ENCODE measurements at regions not wholly inside any gene's neighbourhood (a gene's known extent, or its start where the extent isn't known, plus 50 kb on each side); places are given as distances from the start of the nearest gene placed in this dataset.
"Not testable (repeated sequence)": the region's sequence is repeated elsewhere in the genome, so short reads cannot be mapped to it uniquely, and the experiment has no call there.

DNA sequence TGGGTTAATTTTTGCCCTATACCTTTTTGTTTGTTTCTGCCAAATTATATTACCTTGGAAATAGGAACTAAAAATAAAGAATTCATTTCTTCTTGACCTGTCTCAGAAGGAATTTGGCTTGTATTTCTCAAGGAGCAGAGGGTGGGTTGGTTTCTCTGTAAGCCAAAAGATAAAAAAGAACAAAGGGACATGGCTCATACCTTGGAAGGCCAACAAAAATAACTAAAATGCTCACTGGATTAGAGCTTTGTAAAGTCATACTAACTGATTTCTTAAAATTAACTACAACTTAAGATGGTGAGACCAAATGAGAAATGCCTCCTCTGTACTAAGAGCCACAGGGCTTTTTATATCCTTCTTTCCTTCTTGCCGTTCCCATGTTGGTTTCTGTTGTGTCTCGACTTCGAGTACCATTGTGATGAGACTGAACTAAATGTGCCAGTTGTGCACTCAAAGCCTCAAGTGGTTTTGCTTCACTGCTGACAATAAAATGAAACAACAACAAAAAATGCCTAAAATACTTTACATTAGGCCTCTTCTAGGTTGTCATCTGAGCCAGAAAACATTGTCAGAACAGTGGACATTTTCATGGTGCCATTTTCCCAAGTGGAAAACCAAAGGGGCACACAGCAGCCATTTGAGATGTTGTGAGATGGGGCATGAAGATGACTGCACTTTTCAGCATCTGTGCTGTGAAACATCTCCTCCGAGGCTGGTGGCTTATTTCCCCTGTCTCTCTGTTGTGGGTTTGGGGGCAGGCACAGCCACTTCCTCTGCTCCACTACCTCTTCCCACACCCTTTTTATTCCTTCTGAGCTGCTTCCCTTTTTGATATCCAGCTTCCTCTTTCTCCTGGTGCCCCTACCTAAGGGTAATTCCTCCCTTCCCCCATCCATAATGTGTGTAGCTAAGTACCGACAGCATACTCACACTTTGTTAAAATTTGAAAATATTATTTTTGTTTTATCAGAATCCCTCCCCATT is 51.8 kb upstream of the AGR3 start:
- DNase-seq (ENCODE audit: low read depth) = peak; percentile 69

DNA sequence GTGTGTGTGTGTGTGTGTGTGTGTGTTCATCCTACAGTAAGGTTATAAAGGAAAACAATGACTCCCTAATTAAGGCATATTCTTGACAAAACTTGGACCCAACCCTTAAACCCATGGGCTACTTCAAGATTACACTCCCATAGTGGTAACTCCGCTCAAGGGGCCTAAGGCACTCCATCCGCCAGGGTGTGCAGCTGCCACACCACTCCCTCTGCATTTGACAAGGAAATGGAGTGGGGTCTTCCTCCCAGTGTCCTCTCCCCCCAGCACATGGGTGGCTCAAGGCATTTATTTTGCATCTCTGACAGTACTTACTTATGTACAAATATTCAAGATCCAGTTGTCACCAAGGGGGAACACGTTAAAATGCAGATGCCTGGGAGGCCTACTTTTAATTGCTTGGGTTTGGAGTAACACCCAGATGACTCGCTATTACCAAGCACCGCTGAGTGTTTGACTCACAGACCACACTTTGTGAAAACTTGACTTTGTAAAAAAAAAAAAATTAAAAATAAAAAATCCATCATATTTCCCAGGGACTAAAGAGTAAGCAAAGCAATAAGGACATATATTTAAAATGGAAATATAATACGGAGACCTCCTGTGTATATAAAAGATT is 53.0 kb upstream of the AGR3 start:
- no peak for DNase-seq (ENCODE audit: low read depth)

DNA sequence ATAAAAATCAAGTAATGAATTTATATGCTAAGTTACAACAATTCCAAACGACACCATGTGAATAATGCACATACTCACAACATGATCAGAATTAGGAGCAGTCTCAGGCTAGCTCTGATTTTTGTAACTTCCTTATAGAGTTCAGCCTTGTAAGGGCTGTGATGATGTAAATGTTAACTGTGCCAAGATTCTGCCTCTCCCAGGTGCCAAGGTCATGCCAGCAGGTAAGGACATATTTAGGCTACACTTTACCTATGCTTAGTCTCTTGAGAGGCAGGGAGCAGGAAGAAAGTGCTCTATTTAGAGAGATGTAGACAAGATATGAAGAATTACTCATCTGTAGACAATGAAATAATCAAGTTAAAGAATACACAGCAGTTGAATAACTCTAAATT is 53.6 kb upstream of the AGR3 start:
- DNase-seq (ENCODE audit: low read depth) = no peak

DNA sequence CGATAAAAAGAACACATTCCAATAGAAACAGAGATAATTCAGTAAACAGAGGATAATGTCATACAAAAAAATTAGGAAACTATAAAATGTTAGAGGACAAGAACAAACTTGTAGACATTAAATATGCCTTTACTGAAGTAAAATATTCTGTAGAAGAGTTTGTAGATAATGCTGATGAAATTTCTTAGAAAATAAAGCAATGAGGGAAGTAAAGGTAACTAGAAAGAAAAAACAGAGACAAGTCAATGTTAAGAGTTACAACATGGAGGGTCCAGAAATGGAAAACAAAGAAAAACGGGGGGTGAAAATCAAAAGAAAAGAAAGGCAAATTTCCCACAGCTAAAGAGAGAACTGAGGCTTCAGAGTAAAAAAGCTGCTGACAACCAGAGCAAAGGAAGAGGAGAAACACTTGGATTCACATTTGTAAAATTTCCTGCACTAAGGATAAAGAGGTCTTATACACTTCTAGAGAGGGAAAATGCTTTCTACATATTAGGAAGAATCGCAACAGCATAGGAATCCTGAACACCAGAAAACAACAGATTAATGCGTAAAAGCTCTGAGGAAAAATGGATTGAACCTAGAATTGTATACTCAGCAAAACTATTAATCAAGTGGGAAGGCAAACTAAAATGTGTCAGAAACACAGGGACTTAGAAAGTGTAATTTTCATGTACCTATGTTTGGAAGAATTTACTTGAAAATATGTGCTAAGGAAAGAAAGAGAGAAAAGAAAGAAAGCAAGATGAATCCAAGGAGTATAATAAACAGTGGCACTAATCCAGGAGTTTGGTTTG is 55.0 kb upstream of the AGR3 start:
- DNase-seq (ENCODE audit: low read depth) = no peak

DNA sequence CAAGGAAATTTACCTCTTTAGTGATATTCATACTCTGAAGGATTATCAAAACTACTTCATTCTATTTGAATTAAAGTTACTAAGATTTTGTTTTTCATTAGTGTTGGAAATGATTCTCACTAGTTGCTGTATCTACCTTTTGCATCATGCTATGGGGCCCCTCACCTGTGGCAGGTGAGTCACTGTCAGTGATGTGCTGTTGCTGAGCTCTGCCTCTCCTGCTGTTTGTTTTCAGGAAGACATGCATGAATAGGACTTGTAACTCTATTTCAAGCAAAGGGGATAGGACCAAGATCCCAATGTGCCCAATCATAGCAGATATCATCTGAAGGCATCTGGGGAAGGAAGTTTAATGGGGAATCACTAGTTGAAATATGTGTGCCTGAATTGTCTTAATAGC is 57.4 kb upstream of the AGR3 start:
- DNase-seq (ENCODE audit: low read depth) = no peak

DNA sequence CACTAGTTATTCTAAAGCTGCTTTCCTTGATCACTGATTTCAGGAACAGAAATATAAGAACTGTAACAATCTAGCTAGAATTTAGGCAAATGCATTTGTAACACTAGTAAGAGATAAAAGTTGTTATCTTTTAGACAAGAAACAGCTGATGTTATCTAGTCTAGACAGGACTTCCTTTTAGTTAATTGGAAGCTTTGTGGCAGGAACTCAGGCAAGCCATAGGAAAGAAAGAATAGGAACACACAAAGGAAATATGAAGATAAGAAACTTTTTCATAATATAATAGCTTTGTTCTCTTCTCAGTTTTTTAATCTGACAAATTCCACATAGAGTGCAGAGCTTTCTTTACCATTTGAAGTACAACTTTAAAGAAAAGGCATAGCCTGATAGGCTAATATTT is 59.0 kb upstream of the AGR3 start:
- DNase-seq (ENCODE audit: low read depth) = peak; percentile 47

DNA sequence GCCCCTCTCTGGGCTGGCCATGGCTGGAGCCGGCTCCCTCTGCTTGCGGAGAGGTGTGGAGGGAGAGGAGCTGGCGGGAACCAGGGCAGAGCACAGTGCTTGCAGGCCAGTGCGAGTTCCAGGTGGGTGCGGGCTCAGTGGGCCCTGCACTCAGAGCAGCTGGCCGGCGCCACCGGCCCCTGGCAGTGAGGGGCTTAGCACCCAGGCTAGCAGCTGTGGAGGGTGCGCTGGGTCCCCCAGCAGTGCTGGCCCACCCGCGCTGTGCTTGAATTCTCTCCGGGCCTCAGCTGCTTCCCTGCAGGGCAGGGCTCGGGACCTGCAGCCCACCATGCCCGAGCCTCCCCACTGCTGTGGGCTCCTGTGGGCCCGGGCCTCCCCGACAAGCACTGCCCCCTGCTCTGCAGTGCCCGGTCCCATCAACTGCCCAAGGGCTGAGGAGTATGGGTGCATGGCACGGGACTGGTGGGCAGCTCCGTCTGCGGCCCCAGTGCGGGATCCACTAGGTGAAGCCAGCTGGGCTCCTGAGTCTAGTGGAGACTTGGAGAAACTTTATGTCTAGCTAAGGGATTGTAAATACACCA is 61.2 kb upstream of the AGR3 start:
- DNase-seq (ENCODE audit: low read depth) = no peak

DNA sequence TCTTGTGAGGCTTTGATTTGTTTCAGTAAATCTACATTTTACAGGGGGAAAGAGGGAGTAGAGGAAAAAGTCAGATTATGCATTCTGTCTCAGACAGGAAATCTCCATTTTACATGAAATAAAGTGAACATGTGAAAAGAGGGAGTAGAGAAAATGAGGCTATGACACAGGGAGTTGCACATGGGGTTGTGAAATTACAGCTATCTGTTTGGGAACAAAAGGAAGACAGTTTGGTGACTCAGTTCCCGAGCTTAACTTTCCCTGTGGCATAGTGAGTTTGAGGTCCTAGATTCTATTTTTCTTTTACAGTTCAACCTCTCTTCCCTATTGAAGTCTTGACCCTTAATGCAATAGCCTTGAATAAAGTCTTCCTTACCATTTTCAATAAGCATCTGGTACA is 63.2 kb upstream of the AGR3 start:
- no peak for DNase-seq (ENCODE audit: low read depth)

DNA sequence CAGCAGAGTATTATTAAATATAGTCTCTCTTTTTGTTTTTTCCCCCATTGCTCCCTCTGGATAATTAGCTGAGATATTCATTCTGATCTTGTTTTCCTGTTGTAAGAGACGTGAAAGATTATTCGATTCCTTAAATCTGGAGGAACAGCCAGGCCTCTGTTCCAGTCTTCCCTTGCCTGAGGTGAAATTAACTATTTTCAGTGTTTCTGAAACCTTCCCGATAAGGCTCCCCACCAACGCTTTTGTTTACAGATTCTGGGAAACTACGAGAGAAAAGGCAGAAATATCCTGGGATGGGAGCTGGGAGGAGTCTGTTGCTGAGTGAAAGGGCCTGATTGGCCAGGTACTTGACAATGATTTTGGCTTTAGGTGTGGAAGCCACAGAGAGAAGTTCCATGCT is 63.6 kb upstream of the AGR3 start:
- DNase-seq (ENCODE audit: low read depth) = no peak

DNA sequence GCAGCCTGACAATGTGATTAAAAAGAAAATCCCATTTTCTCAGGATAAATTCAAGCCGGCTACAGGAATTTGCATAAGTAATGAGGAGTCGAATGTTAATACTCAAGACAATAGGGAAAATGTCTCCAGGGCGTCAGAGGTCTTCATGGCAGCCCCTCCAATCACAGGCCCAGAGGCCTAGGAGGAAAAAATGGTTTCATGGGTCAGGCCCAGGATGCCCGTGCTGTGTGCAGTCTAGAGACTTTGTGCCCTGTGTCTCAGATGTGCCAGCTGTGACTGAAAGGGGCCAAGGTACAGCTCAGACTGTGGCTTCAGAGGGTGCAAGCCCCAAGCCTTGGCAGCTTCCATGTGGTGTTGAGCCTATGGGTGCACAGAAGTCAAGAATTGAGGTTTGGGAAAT is 66.3 kb upstream of the AGR3 start:
- not testable (repeated sequence) for DNase-seq (ENCODE audit: low read depth)

DNA sequence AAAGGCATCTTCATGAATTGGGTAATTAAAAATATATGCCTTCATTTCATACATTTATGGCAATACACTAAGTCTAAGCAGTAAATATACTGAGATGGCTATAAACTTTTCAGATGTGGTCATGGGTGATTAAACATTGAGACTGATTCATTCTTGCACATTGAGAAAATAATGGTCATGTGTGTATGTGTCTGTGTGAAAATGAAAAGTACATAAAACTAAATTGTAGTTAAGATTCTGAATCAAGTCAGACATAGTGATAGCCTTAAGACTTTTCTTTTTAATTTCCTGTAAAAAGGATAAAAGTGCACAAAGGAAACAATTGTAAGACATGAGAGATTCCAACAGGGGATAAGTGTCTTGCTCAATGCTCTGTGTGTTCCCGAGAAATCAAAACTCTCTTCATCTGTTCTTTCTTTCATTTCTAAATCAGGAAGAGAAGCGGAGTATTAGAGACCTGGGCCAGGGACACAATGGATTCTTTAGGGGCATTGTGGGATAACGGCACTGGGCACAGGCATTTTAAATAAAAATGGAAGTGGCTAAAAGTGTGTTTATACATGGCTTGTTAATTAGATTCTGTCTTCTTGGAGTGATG is 69.8 kb upstream of the AGR3 start:
- DNase-seq (ENCODE audit: low read depth) = no peak

DNA sequence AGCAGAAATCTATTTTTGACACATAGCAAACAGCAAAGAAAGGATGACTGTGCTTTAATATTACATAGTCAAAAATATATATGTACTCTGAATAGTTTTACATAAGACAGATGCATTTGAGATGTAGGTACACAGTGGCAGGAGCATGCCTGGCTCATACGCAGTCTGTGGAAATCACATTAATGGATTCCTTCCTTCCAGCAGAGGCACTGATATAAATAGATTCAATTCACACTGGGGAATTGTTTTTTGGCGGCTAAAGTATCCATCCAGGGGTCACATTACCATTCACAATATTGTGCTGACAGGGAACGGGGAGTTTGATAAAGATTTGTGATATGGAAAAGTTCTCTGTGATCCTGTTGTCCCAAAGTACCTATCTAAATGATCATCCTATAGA is 72.5 kb upstream of the AGR3 start:
- no peak for DNase-seq (ENCODE audit: low read depth)

DNA sequence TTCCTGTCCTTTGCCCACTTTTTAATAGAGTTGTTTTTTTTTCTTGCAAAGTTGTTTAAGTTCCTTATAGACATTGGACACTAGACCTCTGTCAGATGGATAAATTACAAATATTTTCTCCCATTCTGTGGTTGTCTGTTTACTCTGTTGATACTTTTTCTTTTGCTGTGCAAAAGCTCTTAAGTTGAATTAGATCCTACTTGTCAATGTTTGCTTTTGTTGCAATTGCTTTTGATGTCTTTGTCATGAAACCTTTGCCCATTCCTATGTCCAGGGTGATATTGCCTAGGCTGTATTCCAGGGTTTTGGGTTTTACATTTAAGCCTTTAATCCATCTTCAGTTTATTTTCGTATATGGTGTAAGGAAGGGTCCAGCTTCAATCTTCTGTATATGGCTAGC is 76.9 kb upstream of the AGR3 start:
- DNase-seq (ENCODE audit: low read depth) = no peak

DNA sequence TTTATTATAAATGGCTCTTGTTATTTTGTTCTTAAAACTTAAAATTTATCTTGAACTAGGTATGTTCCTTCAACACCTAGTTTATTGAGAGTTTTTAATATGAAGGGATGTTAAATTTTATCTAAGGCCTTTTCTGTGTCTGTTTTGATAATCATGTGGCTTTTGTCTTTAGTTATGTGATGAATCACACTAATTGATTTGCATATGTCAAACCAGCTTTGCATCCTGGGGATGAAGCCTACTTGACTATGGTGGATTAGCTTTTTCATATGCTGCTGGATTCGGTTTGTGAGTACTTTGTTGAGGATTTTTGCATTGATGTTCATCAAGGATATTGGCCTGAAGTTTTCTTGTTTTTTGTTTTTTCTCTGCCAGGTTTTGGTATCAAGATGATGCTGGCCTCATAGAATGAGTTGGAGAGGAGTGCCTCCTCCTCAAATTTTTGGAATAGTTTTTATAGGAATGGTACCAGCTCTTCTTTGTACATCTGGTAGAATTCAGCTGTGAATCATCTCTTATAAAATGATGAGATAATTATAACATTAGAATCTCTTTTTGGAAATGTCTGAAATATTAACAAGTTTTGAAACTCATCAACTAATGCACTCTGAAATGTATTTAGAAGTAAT is 78.7 kb upstream of the AGR3 start:
- no peak for DNase-seq (ENCODE audit: low read depth)

DNA sequence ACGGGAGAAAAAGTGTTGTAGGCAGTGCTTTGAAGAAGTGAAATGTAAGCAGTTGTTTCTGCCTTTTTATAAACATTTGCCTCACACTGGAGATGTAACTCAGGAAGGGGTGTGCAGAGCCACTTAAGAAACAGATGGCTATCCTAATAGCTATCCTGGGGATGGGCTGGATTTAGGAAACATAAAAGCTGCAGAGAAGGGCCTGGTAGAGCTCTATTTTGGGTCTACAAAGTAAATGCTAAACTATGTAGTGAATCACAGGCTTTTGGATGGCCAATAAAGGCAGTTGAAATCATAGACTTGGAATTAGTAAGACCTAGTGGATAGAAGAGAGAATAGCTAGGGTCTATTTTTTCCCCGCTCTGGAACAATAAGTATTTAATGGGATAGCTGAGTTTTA is 79.9 kb upstream of the AGR3 start:
- DNase-seq (ENCODE audit: low read depth) = no peak

DNA sequence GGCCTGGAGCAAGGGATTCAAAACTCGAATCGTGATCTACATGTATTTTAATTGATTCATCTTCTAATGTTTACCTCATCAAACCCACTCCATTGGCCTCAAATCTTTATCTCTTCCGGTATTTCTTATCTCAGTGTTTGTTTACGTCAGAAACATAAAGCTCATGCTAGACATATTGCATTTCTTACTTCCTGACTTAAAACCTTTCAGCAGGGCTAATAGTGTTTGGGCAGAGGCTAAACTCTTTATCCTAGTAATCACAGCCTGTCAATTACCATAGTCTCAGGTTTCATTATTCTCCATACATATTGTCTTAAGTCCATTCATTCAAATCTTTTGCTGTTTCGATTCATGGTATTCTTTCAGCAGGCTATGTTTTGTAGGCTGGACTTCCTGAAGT is 81.3 kb upstream of the AGR3 start:
- no peak for DNase-seq (ENCODE audit: low read depth)

DNA sequence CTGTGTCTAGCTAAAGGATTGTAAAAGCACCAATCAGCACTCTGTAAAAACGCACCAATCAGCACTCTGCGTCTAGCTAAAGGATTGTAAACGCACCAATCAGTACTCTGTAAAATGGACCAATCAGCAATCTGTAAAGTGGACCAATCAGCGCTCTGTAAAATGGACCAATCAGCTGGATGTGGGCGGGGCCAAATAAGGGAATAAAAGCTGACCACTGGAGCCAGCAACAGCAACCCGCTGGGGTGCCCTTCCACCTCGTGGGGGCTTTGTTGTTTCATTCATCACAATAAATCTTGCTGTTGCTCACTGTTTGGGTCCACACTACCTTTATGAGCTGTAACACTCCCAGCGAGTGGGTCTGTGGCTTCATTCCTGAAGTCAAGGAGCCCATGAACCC is 83.9 kb upstream of the AGR3 start:
- DNase-seq (ENCODE audit: low read depth) = not testable (repeated sequence)

DNA sequence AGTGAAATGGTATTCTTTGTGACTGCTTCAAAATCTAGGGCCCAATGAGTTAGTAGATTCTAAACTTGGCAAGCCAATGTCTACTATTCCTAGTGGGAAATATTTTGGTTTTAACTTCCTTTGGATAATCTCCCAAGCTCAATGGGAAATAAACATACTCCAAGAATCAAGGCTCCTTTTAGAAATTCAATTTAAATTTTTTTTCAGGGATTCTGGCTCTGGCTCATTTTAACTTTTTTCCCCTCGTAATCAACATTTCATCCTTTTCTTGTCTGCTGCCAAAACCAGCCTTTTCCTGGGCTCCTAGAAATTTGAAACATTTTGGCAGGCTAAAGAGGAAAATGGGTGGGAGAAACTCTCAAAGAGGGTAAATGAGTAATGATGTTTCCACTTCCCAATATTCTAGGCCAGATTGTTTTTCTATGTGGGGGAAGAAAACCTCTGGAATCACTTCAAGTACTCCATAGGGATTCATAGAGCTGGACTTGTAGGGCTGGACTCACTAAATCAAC is 85.6 kb upstream of the AGR3 start:
- DNase-seq (ENCODE audit: low read depth) = no peak

DNA sequence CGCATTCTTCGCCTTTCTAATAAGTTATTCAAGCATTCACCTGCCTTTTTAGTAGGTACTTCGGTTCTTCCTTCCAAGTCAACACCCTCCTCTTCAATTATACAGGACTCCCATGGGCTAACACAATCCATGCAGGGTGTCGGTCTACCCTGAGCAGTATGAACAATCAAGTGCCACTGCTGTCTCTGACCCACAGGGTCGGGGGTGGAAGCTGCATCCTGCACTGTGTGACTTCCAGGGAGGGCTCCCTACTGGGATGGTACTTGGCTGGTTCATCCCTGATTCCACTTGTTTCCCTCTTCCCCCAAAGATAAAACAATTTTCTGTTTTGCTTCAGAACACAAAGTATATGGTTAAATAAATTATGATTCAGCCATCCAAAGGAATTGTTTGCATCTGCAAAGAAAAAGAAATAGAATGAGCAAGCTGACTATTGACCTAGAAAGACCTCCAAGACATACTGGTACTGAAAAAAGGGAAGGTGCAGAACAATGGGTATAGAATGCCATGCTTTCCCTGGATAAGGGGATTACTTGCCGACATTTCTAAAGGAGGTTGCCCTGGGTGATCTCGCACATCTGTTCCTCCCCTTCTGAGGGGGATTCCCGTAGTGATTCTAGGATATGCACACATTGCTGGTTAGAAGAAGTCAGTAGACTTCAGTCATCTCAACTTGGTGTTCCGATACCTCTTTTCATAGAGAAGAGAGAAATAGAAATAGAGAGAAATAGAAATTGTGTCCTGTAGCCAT is 89.1 kb upstream of the AGR3 start:
- no peak for DNase-seq (ENCODE audit: low read depth)

DNA sequence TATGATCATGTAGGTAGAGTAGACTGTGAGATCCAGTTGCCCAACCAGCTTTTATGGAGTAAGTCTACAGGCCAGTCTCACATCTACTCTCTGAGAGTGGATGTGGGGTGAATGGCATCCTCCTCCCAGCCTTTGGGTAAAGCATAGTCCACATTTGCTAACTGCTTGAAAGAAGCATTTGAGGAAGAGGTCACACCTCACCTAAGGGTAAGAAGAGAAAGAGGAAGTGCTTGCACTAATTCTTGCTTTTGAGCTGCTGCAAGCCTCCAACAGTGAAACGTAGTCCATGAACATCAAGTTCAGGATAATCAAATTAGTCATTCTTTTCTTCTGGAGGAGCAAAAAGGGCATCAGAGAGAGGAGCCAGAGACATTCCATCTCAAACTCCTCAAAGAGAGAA is 93.9 kb upstream of the AGR3 start:
- DNase-seq (ENCODE audit: low read depth) = no peak
